NCI-H460 (cell line): ENCODE measurements at regions not wholly inside any gene's neighbourhood (a gene's known extent, or its start where the extent isn't known, plus 50 kb on each side); places are given as distances from the start of the nearest gene placed in this dataset.
"Not testable (repeated sequence)": the region's sequence is repeated elsewhere in the genome, so short reads cannot be mapped to it uniquely, and the experiment has no call there.

Experiments used
- DNase-seq: peaks from one replicate; pipeline ENCODE4 v3.0.0-alpha.2; 2016; ENCODE audit warnings: low read depth; ENCODE audit errors: extremely low read depth

- DNase-seq, result no peak
Observed at GRCh38 chr7:91397612-91398011, 133.4 kb downstream of the FZD1 start.

DNA sequence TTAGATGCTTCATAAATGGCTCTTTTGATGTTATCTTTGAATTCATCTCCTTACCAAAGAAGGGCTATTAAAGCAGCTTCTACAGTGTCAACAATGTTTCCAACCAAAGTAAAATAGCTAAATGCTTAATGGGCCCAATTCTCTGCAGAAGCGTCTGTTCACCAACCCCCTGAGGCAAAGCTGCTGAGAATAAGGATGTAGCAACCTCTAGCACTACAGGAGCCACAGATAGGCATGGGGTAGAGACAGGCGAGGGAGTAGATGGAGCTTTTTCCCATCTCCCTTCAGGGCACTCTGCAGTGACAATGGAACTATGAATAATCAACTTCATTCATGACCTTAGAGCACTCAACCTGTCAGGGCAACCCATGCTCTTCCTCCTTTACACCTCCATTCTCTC, 134.1 kb downstream of the FZD1 start:
- no peak for DNase-seq

DNA sequence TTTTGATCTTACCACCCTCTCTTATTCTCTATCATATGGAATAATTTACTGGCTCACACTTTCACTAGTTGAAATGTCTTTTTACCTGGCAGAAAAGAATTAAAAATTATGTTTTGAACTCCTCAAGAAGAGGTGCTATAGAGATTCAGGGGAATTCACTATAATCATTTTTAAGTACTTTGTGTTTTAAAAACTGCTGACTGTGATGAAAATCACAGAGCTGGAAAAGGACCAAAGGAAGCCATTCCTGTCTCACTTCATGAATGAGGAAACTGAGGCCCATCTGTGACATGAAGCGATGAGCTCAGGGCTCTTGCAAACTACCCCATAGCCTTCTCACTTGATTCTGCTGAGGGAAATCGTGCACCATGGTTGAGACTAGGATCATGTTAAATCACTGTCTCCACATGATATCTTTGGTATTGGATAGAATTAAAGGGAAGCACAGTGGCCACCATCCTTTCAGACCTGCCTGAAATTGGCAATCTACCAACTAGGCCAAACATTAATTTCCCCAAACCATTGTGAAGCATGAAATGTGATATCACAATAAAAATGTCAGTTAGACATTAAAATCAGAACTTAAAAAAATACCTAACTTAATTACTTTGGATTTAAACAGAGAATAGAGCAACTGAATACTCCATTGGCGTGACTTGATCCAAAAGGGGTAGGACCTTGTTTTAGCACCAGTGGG, 141.0 kb downstream of the FZD1 start:
- no peak for DNase-seq

GRCh38 chr7:91405873-91406272, 141.6 kb downstream of the FZD1 start:
- not testable (repeated sequence) for DNase-seq

- no peak for DNase-seq
Observed at GRCh38 chr7:91407942-91408341, 143.7 kb downstream of the FZD1 start.

- no peak for DNase-seq
Observed at GRCh38 chr7:91408388-91409154, 144.3 kb downstream of the FZD1 start.

DNA sequence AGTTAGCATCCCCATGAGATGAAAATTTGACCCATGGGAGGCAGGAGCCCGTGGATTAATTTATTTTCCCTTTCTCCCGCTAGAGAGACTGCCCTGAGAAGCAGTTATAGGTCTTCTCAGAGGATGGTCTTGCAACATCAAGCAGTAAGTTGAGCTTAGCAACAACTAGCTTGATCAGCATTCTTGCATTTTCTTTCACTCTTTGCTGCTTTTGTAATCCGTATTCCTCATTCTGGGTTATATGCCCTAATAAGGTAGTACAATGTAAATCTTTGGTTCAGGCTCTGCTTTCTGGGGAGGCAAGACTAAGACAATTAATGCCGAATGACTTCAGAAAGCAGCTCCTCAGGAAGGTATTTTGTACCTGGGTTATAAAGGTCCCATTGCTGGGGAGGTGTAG, 146.8 kb downstream of the FZD1 start:
- no peak for DNase-seq

DNA sequence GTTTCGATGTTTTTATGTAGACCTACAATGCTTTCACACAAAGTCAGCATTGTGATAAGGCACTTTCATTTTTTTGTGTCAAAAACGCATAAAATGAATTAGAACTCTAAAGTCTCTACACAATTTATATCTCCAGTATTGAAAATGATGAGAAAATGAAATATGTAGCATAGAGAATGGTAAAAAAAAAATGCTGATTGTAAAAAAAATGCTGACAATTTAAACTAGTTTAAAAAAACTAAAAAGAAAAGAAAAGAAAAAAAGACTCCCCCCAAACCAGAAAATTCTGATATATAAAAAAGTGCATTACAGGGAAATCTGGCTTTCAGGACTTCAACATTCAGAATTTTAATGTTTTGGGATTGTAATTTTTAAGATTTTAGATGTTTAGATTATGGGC, 148.1 kb downstream of the FZD1 start:
- no peak for DNase-seq

GRCh38 chr7:91414734-91415133, 150.5 kb downstream of the FZD1 start:
- no peak for DNase-seq

DNA sequence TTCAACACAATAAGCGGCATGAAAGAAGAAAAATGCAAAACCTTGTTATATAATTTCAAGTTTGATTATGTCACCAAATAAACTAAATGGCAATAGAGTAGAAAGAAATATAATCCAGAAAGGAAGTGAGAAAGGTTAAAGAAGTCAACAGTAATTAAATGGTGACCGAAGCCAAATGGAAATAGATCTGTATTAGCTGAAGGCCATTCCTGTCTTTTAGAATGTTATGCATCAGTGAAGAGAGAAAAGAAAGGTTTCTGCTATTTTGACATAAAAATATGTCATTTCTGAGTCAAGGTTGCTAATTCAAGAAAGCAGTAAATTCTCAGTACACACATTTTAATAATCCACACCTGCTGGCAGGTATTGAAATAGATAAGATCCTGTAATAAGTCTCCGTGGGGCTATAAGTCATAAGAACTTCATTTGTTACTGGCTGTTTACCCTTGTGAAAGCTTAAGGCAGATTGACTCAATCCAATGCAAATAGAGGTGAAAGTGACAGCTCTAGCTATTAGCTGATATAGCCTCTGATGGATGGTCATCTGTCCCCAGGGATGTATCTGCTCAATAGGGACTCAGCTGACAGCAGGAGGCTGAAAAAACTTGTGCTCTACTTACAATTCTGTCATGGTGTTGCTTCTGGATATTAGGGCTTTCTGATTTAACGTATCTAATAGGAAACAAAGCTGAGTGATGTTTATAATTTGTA, 152.1 kb downstream of the FZD1 start:
- DNase-seq, result no peak

- DNase-seq, result no peak
Observed at GRCh38 chr7:91420606-91421005, 156.4 kb downstream of the FZD1 start.

DNA sequence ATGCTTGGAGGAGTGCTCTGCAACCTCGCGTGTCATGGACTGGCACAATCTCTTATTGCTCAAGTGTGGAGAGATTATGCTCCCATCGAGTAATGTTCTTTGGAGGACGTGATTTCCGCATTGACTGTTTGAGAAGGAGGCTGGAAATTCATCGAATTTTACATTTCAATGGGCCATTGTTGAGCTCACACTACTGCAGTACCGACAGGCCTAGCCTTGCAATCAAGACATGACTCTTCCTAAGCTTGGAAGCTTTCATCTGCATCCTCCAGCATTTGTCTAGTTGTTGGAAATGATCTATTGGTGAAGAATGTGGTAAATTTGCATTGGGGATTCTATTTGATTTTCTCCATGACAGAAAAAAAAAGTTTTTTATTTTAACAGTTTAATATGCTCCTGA, 156.8 kb downstream of the FZD1 start:
- DNase-seq, result no peak

DNA sequence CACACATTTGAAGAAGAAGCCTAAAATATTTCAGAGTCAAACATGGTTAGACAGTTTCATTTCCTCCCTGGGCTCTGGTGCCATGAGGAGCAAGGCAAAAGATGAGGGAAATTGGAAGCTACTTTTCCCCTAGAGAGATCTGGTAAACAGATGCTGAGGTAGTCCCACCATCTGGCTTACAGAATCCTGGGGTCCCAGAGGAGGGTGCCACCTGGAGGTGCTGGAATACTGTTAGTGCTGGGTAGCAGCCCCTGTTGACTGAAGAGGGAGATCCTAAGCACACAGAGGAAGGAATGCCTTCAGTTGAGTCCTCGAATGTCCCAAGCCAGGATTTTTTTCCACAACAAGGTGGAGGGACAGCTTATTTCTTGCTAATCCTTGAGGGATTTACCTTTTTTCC, 160.1 kb downstream of the FZD1 start:
- DNase-seq, result no peak

DNA sequence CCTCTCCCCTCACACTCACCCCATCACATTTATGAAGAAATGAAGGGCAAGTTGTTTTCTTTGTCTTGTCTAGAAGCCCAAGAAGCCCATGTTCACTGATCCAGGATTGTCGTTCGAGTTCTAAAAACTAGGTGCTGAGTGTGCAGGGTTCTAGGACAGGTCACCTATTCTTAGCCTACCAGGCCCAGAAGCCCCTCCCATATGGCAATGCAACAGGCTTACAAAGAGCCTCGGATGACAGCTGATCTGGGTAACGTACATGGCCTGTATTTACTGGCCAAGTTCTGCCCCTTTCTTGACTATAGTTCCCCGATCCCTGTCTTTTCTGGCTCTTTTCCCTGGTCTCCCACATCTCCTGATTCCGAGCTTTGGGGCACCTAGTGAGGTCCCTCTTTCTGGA, 160.9 kb downstream of the FZD1 start:
- no peak for DNase-seq

DNA sequence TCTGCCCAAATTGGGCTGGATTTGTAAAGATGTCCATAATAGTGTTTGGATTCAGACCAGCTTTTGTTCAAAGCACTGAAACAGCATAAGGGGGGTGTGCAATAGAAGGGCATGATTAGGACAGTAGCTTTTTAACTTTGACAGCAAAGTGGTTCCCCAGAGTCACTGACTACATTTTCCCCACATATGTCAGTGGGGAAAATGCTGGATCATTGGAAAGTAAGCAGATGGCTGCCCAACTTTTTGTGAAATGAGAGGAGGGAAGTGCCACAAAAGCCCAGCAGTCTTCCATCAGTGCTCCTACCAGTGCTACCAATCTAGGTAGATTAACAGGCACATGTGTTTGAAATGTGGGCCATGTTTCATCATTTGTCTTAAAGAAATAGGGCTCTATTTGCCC, 162.8 kb downstream of the FZD1 start:
- no peak for DNase-seq

GRCh38 chr7:91431601-91432000, 167.4 kb downstream of the FZD1 start:
- DNase-seq, result no peak

DNA sequence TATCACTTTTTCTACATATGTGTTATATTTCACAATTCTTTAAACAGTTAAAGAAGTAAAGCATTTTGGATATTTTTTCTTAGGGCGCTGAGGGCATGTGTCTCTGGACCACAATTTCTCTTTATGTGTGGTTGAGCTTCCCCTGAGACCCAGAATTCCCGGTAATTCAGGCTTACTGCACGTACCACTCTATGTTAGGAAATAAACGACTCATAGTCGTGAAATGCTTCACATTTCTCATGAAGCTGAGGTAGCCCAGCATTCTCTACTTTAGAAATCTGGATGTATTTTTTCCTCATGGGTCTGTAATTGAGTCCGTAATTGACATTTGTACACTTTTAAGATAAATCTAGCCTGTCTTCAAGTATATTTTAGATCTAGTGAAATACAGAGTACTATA, 170.6 kb downstream of the FZD1 start:
- no peak for DNase-seq

DNA sequence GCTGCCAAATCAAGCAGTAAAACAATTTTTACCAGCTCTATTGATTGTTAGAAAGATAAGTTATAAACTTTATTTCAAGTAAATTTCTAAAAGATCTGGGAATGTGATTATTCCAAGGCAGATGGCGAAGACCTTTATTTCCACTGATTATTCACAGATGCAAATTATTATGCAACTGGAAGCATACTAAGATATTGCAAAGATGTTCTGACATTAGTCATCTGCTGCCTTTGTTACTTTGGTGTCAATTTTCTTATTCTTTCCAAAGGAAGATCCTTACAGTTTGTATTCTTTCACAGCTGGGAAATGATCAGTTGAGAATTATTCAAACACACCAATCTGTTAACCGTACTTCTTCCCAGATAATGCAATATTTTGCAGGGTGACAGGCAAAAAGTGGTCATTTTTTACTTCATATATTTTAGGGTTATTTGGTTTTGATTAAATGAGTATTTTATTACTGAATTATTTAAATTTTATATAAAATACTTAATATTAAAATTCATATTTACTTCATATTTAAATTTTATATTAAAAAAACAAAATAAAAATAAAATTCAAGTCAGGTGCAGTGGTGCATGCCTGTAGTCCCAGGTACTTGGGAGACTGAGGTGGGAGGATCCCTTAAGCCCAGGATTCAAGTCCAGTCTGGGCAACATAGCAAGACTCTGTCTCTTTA, 171.3 kb downstream of the FZD1 start:
- DNase-seq, result no peak

DNA sequence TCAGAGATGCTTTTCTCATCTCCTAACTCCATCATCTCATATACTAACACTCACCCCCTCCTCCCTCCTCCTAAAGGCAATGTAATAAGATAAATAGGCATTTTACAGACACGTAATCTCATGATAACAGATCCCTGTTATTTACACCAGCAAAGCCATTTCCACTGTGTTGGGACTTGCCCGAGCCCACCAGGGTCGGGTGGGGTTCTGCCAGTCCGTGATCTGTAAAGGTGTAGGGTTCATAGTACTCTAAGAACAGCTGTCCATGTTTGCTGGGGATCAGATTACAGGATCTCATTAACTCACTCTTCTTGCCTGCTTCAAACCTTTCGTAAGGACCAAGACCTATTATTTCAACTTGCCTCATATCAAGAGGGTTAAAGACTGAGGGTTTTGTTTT, 172.4 kb downstream of the FZD1 start:
- no peak for DNase-seq

GRCh38 chr7:91440198-91440597, 176.0 kb downstream of the FZD1 start:
- DNase-seq, result not testable (repeated sequence)

DNA sequence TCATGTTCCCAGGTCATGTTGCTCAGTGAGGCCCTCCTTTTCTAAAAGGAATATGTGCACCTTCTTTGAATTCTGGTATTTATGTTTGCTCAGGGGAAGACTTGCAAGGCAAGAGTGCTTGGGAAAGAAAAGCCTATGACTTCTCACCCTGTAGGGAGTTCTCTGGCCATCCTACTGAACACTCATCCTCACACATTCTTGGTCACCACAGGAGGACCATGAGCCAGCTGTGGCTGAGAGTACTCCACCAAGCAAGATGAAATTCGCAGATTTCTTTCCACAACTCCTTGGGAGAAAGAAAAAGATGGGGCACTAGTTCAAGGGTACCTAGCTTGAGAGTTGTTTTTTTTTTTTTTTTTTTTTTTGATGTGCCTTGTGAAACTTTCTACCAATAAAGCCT, 179.6 kb downstream of the FZD1 start:
- no peak for DNase-seq
